ENCODE measurements at regions not wholly inside any gene's neighbourhood (a gene's known extent, or its start where the extent isn't known, plus 50 kb on each side); places are given as distances from the start of the nearest gene placed in this dataset.

DNA sequence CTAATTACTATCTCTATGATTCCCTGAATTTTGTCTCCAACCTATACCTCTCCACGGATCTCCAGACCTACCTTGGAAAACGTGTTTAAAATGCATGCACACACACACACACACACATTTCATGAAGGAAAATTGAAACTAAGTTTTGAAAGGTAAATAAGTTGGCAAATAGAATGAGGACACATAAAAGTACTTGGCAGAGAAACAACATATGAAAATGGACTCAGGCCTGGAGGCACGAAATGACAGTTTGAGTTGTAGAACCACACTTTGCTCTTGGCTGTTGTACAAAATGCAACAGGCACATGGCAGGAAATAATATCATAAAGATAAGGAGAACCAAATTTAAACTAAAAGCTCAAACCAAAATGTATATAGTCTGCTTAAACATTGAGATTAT lies 868.1 kb upstream of the CNTNAP5 start:
- Mint-ChIP-seq H3K9me3 (peaks cover 9 to 13% of the 10 kb centered on the region in 2 donors), H3K36me3 (no peaks in the 10 kb centered on the region), H3K27ac (no peak overlapping the region)
- no peak for DNase-seq (ENCODE audit: low spot score in 2 of 2)
- ATAC-seq: no peak

DNA sequence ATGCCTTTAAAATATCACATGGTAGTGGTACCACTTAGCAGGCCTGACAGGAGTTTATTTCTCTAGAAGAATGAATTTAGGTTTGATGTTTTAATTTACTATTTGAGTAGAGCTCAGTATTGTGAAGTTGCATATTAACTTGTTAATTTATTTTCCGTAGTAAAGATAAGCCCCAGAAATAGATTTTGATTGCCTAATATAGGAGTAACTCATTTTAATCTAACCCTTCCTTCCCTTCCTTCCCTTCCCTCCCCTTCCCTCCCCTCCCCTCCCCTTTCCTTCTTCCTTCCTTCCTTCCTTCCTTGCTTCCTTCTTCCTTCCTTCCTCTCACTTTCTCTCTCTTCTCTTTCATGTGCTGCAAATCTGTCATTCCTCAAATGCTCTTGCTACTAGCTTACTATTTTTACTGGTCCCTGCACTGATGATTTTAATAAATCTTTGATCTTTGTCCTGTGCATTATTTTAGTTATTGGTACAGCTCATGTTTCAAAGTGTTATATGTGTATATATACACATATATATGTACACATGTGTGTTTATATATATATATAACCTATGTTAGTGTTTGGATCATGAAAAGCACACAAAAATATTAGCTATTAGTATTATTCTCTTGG lies 862.6 kb upstream of the CNTNAP5 start:
- no peak for DNase-seq (ENCODE audit: low spot score in 2 of 2)
- ATAC-seq: no peak
- H3K27ac Mint-ChIP-seq: no peak overlapping the region

GRCh38 chr2:123163398-123163797 lies 861.7 kb upstream of the CNTNAP5 start:
- DNase-seq (ENCODE audit: low spot score in 2 of 2): no peak
- ATAC-seq: no peak
- H3K36me3 Mint-ChIP-seq: no peaks in the 10 kb centered on the region
- H3K9me3 Mint-ChIP-seq: peaks cover 15 to 18% of the 10 kb centered on the region in 2 donors
- no peak overlapping the region for H3K27ac Mint-ChIP-seq

More for the DNA sequence above, 862.6 kb upstream of the CNTNAP5 start:
- H3K36me3 Mint-ChIP-seq: no peaks in the 10 kb centered on the region
- H3K9me3 Mint-ChIP-seq: peaks cover 11 to 14% of the 10 kb centered on the region in 2 donors

DNA sequence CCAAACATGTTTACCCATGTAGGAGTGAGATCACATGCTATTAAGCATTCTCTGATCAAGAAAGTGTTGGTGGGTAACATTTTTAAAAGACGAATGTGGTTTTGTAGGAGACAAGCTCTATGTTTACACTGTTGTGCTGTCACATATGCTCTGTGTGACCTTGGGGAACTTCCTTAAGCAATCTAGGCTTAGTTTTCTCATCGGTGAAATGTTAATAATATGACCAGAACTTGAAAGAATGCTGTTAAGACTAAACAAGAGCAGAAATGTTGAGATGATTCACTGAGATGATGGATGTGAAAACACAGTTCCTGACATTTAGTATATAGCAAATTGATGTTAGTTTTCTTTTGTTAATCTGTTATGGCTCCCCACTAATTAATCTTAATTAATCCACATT lies 860.9 kb upstream of the CNTNAP5 start:
- ATAC-seq (no peak), DNase-seq (ENCODE audit: low spot score in 2 of 2) (no peak)
- no peaks in the 10 kb centered on the region for H3K36me3 Mint-ChIP-seq
- H3K9me3 Mint-ChIP-seq: peaks cover 18% of the 10 kb centered on the region in 2 donors
- no peak overlapping the region for H3K27ac Mint-ChIP-seq

- ATAC-seq (no peak), DNase-seq (ENCODE audit: low spot score in 2 of 2) (no peak)
- no peak overlapping the region for H3K27ac Mint-ChIP-seq
- H3K36me3 Mint-ChIP-seq: no peaks in the 10 kb centered on the region
- peaks cover 14 to 19% of the 10 kb centered on the region in 2 donors for H3K9me3 Mint-ChIP-seq
These were observed 859.5 kb upstream of the CNTNAP5 start for GRCh38 chr2:123165616-123166015.

- H3K27ac Mint-ChIP-seq: no peak overlapping the region
- ATAC-seq: no peak
- peaks cover 8 to 12% of the 10 kb centered on the region in 2 donors for H3K36me3 Mint-ChIP-seq
- peaks cover 24 to 33% of the 10 kb centered on the region in 2 donors for H3K9me3 Mint-ChIP-seq
- no peak for DNase-seq (ENCODE audit: low spot score in 2 of 2)
These were observed 845.6 kb upstream of the CNTNAP5 start for GRCh38 chr2:123179526-123179925.

DNA sequence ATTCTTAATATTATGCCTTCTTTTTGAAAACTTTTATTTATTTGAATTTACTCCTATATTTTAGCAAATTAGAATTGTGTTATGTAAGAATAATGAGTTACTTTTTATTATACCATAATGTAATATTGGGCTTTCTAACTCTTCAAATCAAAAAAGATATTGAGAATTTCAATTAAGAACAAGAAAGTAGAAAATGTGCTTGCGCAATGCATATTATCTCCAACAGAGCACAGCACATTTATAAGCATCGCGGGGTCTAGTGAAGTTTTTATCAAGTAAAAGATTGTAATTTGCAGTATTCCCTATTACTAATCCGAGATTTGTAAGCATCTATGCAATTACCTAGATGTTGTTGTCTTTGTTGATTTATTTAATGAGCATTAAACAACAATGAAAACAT lies 829.1 kb upstream of the CNTNAP5 start:
- peaks cover 14 to 22% of the 10 kb centered on the region in 2 donors for H3K9me3 Mint-ChIP-seq
- ATAC-seq (no peak), DNase-seq (ENCODE audit: low spot score in 2 of 2) (no peak)
- H3K27ac Mint-ChIP-seq: no peak overlapping the region
- no peaks in the 10 kb centered on the region for H3K36me3 Mint-ChIP-seq

DNA sequence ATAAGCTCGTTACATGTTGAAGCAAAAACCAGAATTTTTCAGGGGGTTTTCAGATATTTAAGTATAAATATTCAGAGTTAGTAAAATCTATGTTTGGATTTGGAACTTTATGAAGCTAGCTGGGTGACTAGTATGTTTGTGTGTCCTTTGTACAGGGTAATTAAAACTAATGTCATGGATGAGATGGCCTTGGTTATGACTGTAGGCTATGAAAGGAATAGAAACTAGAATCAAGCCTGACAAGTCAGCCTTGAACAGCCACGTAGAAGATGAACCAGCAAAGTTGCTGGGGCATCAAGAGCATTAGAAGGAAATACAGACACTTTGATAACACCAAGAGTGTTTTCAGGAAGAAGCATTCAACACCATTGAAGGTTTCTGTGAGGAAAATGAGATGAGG lies 825.1 kb upstream of the CNTNAP5 start:
- Mint-ChIP-seq H3K27ac (no peak overlapping the region), H3K36me3 (no peaks in the 10 kb centered on the region), H3K9me3 (peaks cover 27 to 28% of the 10 kb centered on the region in 2 donors)
- ATAC-seq (no peak), DNase-seq (ENCODE audit: low spot score in 2 of 2) (no peak)

- ATAC-seq (no peak), DNase-seq (ENCODE audit: low spot score in 2 of 2) (no peak)
- H3K27ac Mint-ChIP-seq: no peak overlapping the region
- peaks cover 15 to 18% of the 10 kb centered on the region in 2 donors for H3K9me3 Mint-ChIP-seq
- no peaks in the 10 kb centered on the region for H3K36me3 Mint-ChIP-seq
These were observed 817.8 kb upstream of the CNTNAP5 start for GRCh38 chr2:123207245-123207644.

- ATAC-seq (no peak), DNase-seq (ENCODE audit: low spot score in 2 of 2) (no peak)
- no peak overlapping the region for H3K27ac Mint-ChIP-seq
- peaks cover 5 to 8% of the 10 kb centered on the region in 2 donors for H3K9me3 Mint-ChIP-seq
- H3K36me3 Mint-ChIP-seq: no peaks in the 10 kb centered on the region
These were observed 815.9 kb upstream of the CNTNAP5 start for GRCh38 chr2:123209202-123209601.

GRCh38 chr2:123211181-123211580 lies 813.9 kb upstream of the CNTNAP5 start:
- Mint-ChIP-seq H3K36me3 (no peaks in the 10 kb centered on the region), H3K27ac (no peak overlapping the region), H3K9me3 (peaks cover 0 to 8% of the 10 kb centered on the region in 2 donors)

DNA sequence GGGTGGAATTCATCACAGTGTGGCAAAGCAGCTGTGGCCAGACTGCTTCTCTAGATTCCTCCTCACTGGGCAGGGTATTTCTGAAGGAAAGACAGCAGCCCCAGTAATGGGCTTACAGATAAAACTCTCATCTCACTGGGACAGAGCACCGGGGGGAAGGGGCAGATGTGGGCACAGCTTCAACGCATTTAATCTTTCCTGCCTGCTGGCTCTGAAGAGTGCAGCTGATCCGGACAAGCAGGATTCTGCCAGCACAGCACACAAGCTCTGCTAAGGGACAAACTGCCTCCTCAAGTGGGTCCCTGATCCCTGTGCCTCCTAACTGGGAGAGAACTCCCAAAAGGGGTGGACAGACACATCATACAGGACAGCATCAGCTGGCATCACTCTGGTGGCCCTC lies 779.9 kb upstream of the CNTNAP5 start:
- DNase-seq (ENCODE audit: low spot score in 2 of 2): no peak
- Mint-ChIP-seq H3K27ac (no peak overlapping the region), H3K9me3 (peaks cover 26 to 30% of the 10 kb centered on the region in 2 donors), H3K36me3 (peaks cover 0 to 5% of the 10 kb centered on the region in 2 donors)
- ATAC-seq: no peak

More at GRCh38 chr2:123211181-123211580, 813.9 kb upstream of the CNTNAP5 start:
- ATAC-seq (no peak), DNase-seq (ENCODE audit: low spot score in 2 of 2) (no peak)

DNA sequence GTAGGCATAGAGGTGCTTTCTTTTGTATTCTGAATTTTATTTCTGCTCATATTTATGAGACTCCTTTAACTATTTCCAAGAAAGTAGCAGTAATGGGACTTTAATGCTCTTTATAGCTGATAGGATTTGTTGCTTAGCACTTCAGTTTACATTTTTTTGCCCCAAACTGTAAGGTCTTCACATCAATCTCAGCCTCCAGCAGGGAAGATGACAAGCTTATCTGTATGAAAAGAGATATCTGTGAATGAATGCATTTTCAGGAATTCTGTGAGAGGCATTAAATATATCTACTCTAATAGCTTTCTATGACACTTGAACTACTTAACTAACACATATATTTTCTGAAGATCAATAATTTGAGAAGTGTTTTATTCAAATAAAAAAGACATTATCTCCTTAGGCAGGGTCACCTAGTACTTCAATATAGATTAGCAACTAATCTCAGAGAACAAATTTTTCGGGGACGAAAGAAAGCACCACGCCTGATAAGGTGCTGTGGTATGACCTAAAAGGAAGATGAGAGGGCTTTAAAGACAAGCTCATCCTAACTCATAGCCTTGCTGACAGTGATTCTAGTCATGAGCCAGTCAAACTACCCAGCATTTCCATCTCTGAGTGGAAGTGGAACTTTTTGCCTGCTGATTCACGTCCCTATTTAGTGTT lies 766.1 kb upstream of the CNTNAP5 start:
- no peak for ATAC-seq
- DNase-seq (ENCODE audit: low spot score in 2 of 2): no peak
- H3K27ac Mint-ChIP-seq: no peak overlapping the region
- peaks cover 0 to 6% of the 10 kb centered on the region in 2 donors for H3K36me3 Mint-ChIP-seq
- H3K9me3 Mint-ChIP-seq: peaks cover 11 to 16% of the 10 kb centered on the region in 2 donors

DNA sequence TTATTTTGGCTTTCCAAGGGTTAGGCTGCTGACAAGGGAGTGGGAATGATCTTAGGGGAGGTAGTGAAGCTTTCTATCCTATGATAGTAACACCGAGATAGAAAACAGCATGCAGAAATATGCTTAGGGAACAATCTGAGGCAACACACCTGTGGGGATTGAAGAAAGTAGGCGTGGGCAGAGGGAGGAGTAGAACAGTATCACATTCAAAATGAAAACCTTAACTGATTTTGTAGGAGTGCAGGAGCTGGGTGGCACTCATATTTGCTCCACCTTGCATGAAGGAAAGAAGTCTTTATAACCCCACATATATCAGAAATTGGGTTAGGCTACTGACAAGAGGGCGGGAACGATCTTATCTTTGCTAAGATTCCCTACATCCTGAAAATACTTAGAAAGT lies 762.2 kb upstream of the CNTNAP5 start:
- peaks cover 18% of the 10 kb centered on the region in 2 donors for H3K9me3 Mint-ChIP-seq
- ATAC-seq: no peak
- peaks cover 0 to 6% of the 10 kb centered on the region in 2 donors for H3K36me3 Mint-ChIP-seq
- DNase-seq (ENCODE audit: low spot score in 2 of 2): no peak
- H3K27ac Mint-ChIP-seq: no peak overlapping the region

DNA sequence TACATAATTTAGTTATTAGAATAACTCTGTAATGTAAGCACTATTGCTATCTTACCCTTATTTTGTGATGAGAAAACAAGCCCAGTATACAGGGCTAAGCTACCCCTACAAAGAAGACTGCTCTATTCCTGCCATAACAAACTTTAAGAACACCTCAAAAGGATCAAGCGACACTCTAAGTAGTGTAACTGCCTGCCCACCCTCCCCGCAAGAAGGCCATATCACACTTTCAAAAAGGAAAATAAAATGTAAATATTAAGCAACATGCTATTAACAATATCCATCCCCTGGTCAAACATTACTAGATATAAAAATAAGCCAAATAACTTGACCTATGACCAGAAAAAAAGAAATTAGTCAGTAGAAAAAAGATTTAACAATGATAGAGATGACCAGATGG lies 741.7 kb upstream of the CNTNAP5 start:
- H3K27ac Mint-ChIP-seq: no peak overlapping the region
- no peaks in the 10 kb centered on the region for H3K36me3 Mint-ChIP-seq
- no peak for DNase-seq (ENCODE audit: low spot score in 2 of 2)
- H3K9me3 Mint-ChIP-seq: peaks cover 14 to 16% of the 10 kb centered on the region in 2 donors
- ATAC-seq: no peak

GRCh38 chr2:123303731-123304130 lies 721.4 kb upstream of the CNTNAP5 start:
- Mint-ChIP-seq H3K9me3 (peaks cover 6 to 12% of the 10 kb centered on the region in 2 donors), H3K36me3 (no peaks in the 10 kb centered on the region), H3K27ac (no peak overlapping the region)
- ATAC-seq (no peak), DNase-seq (ENCODE audit: low spot score in 2 of 2) (no peak)
